IMR-90 (cell line): ENCODE measurements at regions not wholly inside any gene's neighbourhood (a gene's known extent, or its start where the extent isn't known, plus 50 kb on each side); places are given as distances from the start of the nearest gene placed in this dataset.

Experiments
- BHLHE40 ChIP-seq: fragments of 150-350 bp; IDR thresholded peaks from 2 replicates; pipeline ENCODE4 v1.6.1; 2016; ENCODE audit warnings: mild to moderate bottlenecking, low read depth, low read length
- CEBPB ChIP-seq: IDR thresholded peaks from 2 replicates; pipeline ENCODE4 v1.6.1; 2012; ENCODE audit warnings: low read depth, low read length, improper control_type of control experiment
- CHD1 ChIP-seq: IDR thresholded peaks from 2 replicates; pipeline ENCODE4 v1.6.1; 2012; ENCODE audit warnings: low read depth, low read length, improper control_type of control experiment
- CTCF ChIP-seq: conservative IDR thresholded peaks from 2 replicates; pipeline ENCODE4 v1.5.1; 2012; ENCODE audit warnings: mild to moderate bottlenecking, low read depth, low read length, improper control_type of control experiment
- ELK1 ChIP-seq: fragments of 150-350 bp; IDR thresholded peaks from 2 replicates; pipeline ENCODE4 v1.6.1; 2016; ENCODE audit warnings: low read depth, mild to moderate bottlenecking, low read length, moderate library complexity, borderline replicate concordance
- FOS ChIP-seq: fragments of 150-350 bp; IDR thresholded peaks from 2 replicates; pipeline ENCODE4 v1.6.1; 2016; ENCODE audit warnings: low read depth, low read length
- MAZ ChIP-seq: IDR thresholded peaks from 2 replicates; pipeline ENCODE4 v1.6.1; 2012; ENCODE audit warnings: low read depth, mild to moderate bottlenecking, low read length, improper control_type of control experiment, moderate library complexity, borderline replicate concordance
- MXI1 ChIP-seq: IDR thresholded peaks from 2 replicates; pipeline ENCODE4 v1.6.1; 2012; ENCODE audit warnings: low read depth, mild to moderate bottlenecking, low read length, moderate library complexity, borderline replicate concordance
- POLR2A ChIP-seq: IDR thresholded peaks from 2 replicates; pipeline ENCODE4 v1.6.1; 2012; ENCODE audit warnings: mild to moderate bottlenecking, low read depth, low read length
- RAD21 ChIP-seq: IDR thresholded peaks from 2 replicates; pipeline ENCODE4 v1.6.1; 2012; ENCODE audit warnings: low read length, improper control_type of control experiment
- RCOR1 ChIP-seq: IDR thresholded peaks from 2 replicates; pipeline ENCODE4 v1.6.1; 2012; ENCODE audit warnings: mild to moderate bottlenecking, low read length, improper control_type of control experiment; ENCODE audit not compliant: insufficient replicate concordance
- RFX5 ChIP-seq: IDR thresholded peaks from 2 replicates; pipeline ENCODE4 v1.8.0; 2012; ENCODE audit warnings: low read depth, mild to moderate bottlenecking, low read length, moderate library complexity
- SMC3 ChIP-seq: fragments of 150-350 bp; IDR thresholded peaks from 2 replicates; pipeline ENCODE4 v1.6.1; 2016; ENCODE audit warnings: low read depth, mild to moderate bottlenecking, antibody characterized with exemption, low read length, moderate library complexity
- USF2 ChIP-seq: fragments of 150-350 bp; IDR thresholded peaks from 2 replicates; pipeline ENCODE4 v1.6.1; 2017; ENCODE audit warnings: mild to moderate bottlenecking, antibody characterized with exemption, low read length, low read depth

DNA sequence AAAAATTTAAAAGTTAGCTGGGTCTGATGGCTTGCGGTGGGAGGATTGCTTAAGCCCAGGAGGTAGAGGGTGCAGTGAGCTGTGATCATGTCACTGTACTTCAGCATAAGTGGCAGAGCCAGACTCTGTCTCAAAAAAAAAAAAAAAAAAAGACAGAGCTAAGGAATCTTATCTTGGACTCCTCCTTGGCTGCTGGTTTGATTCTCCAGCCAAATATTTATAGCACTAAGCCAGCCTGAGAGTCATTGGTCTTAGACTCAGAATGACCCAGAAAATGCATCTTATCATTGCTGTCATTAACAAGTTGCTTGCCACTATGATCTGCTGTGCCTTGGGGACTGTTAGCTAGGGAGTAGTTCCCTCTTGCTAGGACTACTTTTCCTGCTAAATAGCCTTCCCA is 164.7 kb downstream of the GNAT3 start:
- TF ChIP-seq POLR2A, result no peak
- no peak for TF ChIP-seq USF2
- no peak for TF ChIP-seq CTCF
- TF ChIP-seq MAZ, result no peak
- TF ChIP-seq RCOR1, result no peak
- no peak for TF ChIP-seq ELK1
- no peak for TF ChIP-seq BHLHE40
- no peak for TF ChIP-seq FOS
- no peak for TF ChIP-seq CEBPB
- no peak for TF ChIP-seq MXI1
- no peak for TF ChIP-seq SMC3
- TF ChIP-seq RAD21, result no peak
- no peak for TF ChIP-seq RFX5
- no peak for TF ChIP-seq CHD1
